Endothelial cell of umbilical vein (primary cell): ENCODE measurements at regions not wholly inside any gene's neighbourhood (a gene's known extent, or its start where the extent isn't known, plus 50 kb on each side); places are given as distances from the start of the nearest gene placed in this dataset.

Source experiments
- BruUV-seq: library from RNA; stranded (reverse); fragments of 400-500 nt; replicated peaks from 2 replicates; lab custom pipeline; 2021; lab: Mats Ljungman, UMichigan
- CTCF ChIA-PET: fragments of 300-600, 350-600 bp; sonication (Branson Sonifier 250); formaldehyde crosslinking; loops from one replicate; lab custom pipeline; 2021; ENCODE audit warnings: antibody characterized with exemption, inconsistent platforms; lab: Charles Lee
- POLR2A ChIA-PET: fragments of 300-600, 350-600 bp; sonication (Branson Sonifier 250); formaldehyde crosslinking; loops from one replicate; lab custom pipeline; 2021; ENCODE audit warnings: antibody characterized with exemption, inconsistent platforms; lab: Charles Lee
- DNase-seq: peaks from one replicate; pipeline ENCODE4 v3.0.0-alpha.2; 2011; ENCODE audit warnings: low read depth, low spot score
- FAIRE-seq: peaks from 2 replicates; lab custom pipeline; 2011; peaks lifted over from hg19 to GRCh38; lab: Jason Lieb, UNC
- H2AFZ ChIP-seq: 2 replicates; pipeline ENCODE4 v1.6.0; 2012; ENCODE audit warnings: low read depth, low read length, control low read depth, inconsistent platforms
- H3K27ac ChIP-seq: 2 replicates; pipeline ENCODE4 v1.5.1; 2011; ENCODE audit warnings: low read depth, mild to moderate bottlenecking, control low read depth, low read length, moderate library complexity; ENCODE audit not compliant: insufficient read depth
- H3K27me3 ChIP-seq, 2 experiments: 2 replicates each; pipeline versions ENCODE4 v1.6.0 to v1.6.1; 2011; ENCODE audit warnings: low read length in 2 of 2, mixed read lengths in 1 of 2; ENCODE audit not compliant: control insufficient read depth in 2 of 2, insufficient read depth in 2 of 2
- H3K36me3 ChIP-seq, 2 experiments: 2 replicates in 1 of 2; 3 replicates in 1 of 2; pipeline ENCODE4 v1.5.1; 2011; ENCODE audit warnings: low read length in 2 of 2, mild to moderate bottlenecking in 1 of 2, moderate library complexity in 1 of 2; ENCODE audit not compliant: control insufficient read depth in 2 of 2, insufficient read depth in 2 of 2; ENCODE audit errors: extremely low read depth in 1 of 2
- H3K4me1 ChIP-seq: 3 replicates; pipeline ENCODE4 v1.5.1; 2011; ENCODE audit warnings: mild to moderate bottlenecking, low read length; ENCODE audit not compliant: control insufficient read depth, insufficient read depth; ENCODE audit errors: extremely low read depth
- H3K4me2 ChIP-seq: 2 replicates; pipeline ENCODE4 v1.6.1; 2011; ENCODE audit warnings: low read length, control low read depth, mixed read lengths; ENCODE audit not compliant: insufficient read depth
- H3K4me3 ChIP-seq, 3 experiments: fragments of 200-600 bp in 1 of 3; sonication (generic), shearing (Covaris generic) in 1 of 3; replicated peaks in 1 of 3; 2 replicates each; pipeline ENCODE4 v1.5.1; 2011 to 2016; ENCODE audit warnings: control low read depth in 3 of 3, low read length in 3 of 3, mild to moderate bottlenecking in 2 of 3, inconsistent platforms in 1 of 3, low read depth in 1 of 3, moderate library complexity in 1 of 3; ENCODE audit not compliant: insufficient read depth in 1 of 3
- H3K79me2 ChIP-seq: 2 replicates; pipeline ENCODE4 v1.6.0; 2012; ENCODE audit warnings: low read length, inconsistent platforms; ENCODE audit not compliant: control insufficient read depth, insufficient read depth
- H3K9ac ChIP-seq: replicated peaks from 2 replicates; pipeline ENCODE3; 2011; ENCODE audit warnings: low read length, control low read depth; ENCODE audit not compliant: insufficient read depth; ENCODE audit errors: extremely low read depth
- H3K9me1 ChIP-seq: replicated peaks from 3 replicates; pipeline ENCODE4 v1.6.0; 2011; ENCODE audit warnings: mild to moderate bottlenecking, low read length; ENCODE audit not compliant: control insufficient read depth, insufficient read depth; ENCODE audit errors: extremely low read depth
- H3K9me3 ChIP-seq: replicated peaks from 2 replicates; pipeline ENCODE4 v1.5.1; 2012; ENCODE audit warnings: low read length, inconsistent platforms; ENCODE audit not compliant: control insufficient read depth, insufficient read depth
- H4K20me1 ChIP-seq: replicated peaks from 2 replicates; pipeline ENCODE3; 2011; ENCODE audit warnings: mild to moderate bottlenecking, low read length; ENCODE audit not compliant: control insufficient read depth, insufficient read depth; ENCODE audit errors: extremely low read depth
- EZH2 ChIP-seq: IDR thresholded peaks from 2 replicates; pipeline ENCODE4 v1.6.1; 2012; ENCODE audit warnings: borderline replicate concordance, low read depth, mild to moderate bottlenecking, moderate library complexity, low read length, inconsistent platforms; ENCODE audit not compliant: severe bottlenecking
- FOS ChIP-seq: IDR thresholded peaks from 2 replicates; pipeline ENCODE4 v1.6.1; 2011; ENCODE audit warnings: mild to moderate bottlenecking, low read length, moderate library complexity, borderline replicate concordance; ENCODE audit not compliant: insufficient read depth
- GATA2 ChIP-seq: IDR thresholded peaks from 2 replicates; pipeline ENCODE4 v1.7.0; 2011; ENCODE audit warnings: low read depth, mild to moderate bottlenecking, moderate library complexity, mixed read lengths, low read length; ENCODE audit not compliant: insufficient read length, insufficient read depth
- JUN ChIP-seq: IDR thresholded peaks from 2 replicates; pipeline ENCODE4 v1.6.1; 2011; ENCODE audit warnings: borderline replicate concordance, low read depth; ENCODE audit not compliant: insufficient read length, insufficient read depth
- MYC ChIP-seq: IDR thresholded peaks from one replicate; pipeline ENCODE4 v1.6.1; 2011; ENCODE audit warnings: mild to moderate bottlenecking, low read depth, low read length
- POLR2A ChIP-seq: IDR thresholded peaks from 2 replicates; pipeline ENCODE4 v1.6.1; 2012; ENCODE audit warnings: low read depth, mild to moderate bottlenecking, control low read depth, low read length
- POLR2AphosphoS5 ChIP-seq: IDR thresholded peaks from 2 replicates; pipeline ENCODE4 v1.6.1; 2012; ENCODE audit warnings: low read depth, mild to moderate bottlenecking, control low read depth, low read length, moderate library complexity; ENCODE audit not compliant: insufficient read depth
- dilution Hi-C: fragments of 300-500 bp; cut with MboI; formaldehyde crosslinking; loops from one replicate; pipeline ENCODE4 v1.15.0; 2019; ENCODE audit warnings: low sequenced_read_pairs; ENCODE audit not compliant: extremely low pct_ligation_motif_present
- intact Hi-C: fragments of 100-400 bp; cut with micrococcal nuclease; formaldehyde crosslinking; loops from one replicate; pipeline ENCODE4 v1.10.0; 2022
- TF ChIP-seq, protein P1 (sequence below), 2 donors: IDR thresholded peaks; 1 replicate in 1 of 2; 2 replicates in 1 of 2; pipeline ENCODE4 v1.5.1; 2011; ENCODE audit warnings: low read length in 2 of 2, mild to moderate bottlenecking in 2 of 2, moderate library complexity in 2 of 2, control low read depth in 1 of 2, inconsistent platforms in 1 of 2, low read depth in 1 of 2; ENCODE audit not compliant: insufficient read depth in 1 of 2; ENCODE audit errors: extremely low read depth in 1 of 2
- TF ChIP-seq, protein P2 (sequence below): IDR thresholded peaks from 2 replicates; pipeline ENCODE4 v1.6.1; 2011; ENCODE audit not compliant: insufficient read depth, insufficient read length

DNA sequence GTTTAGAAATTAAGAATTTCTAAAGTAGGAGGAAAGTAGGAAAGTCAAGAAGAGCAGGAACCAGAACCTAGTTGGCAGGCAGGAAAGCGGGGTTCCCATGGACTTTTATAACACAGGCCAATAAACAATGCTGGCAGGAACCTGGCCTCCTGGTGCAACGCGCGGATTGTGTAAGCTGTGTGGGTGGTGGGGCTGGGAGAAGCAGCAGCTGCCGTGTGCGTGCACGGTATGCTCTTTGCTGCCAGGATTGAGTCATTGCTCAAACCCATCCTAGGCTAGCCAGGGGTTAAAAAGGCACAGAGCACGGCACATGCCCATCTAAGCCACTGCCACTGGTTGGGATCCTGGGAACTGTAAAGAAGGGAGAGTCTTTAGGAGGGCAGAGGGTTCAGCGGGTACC lies 209.9 kb upstream of the RGMA start:
- ChIA-PET CTCF (no interaction called here), POLR2A (no interaction called here)
- FAIRE-seq, result no peak
- Histone ChIP-seq H3K4me1 (no peaks in the 10 kb centered on the region), H3K4me3 (no peak overlapping the region), H2AFZ (no peak overlapping the region), H3K36me3 (no peaks in the 10 kb centered on the region), H3K9me3 (peaks cover 2% of the 10 kb centered on the region), H3K4me2 (no peak overlapping the region), H3K27me3 (no peaks in the 10 kb centered on the region), H3K9me1 (no peaks in the 10 kb centered on the region), H3K27ac (no peak overlapping the region), H3K79me2 (no peaks in the 10 kb centered on the region), H3K9ac (no peak overlapping the region), H4K20me1 (no peaks in the 10 kb centered on the region)
- intact Hi-C loops, result no loop called here
- TF ChIP-seq POLR2A (no peak), POLR2AphosphoS5 (no peak), JUN (no peak), FOS (no peak), GATA2 (no peak), EZH2 (no peak), MYC (no peak)
- TF ChIP-seq, protein P1, sequence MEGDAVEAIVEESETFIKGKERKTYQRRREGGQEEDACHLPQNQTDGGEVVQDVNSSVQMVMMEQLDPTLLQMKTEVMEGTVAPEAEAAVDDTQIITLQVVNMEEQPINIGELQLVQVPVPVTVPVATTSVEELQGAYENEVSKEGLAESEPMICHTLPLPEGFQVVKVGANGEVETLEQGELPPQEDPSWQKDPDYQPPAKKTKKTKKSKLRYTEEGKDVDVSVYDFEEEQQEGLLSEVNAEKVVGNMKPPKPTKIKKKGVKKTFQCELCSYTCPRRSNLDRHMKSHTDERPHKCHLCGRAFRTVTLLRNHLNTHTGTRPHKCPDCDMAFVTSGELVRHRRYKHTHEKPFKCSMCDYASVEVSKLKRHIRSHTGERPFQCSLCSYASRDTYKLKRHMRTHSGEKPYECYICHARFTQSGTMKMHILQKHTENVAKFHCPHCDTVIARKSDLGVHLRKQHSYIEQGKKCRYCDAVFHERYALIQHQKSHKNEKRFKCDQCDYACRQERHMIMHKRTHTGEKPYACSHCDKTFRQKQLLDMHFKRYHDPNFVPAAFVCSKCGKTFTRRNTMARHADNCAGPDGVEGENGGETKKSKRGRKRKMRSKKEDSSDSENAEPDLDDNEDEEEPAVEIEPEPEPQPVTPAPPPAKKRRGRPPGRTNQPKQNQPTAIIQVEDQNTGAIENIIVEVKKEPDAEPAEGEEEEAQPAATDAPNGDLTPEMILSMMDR (IDR thresholded peaks at IDR 0.05; ENCODE audit: extremely low read depth in 1 of 2, insufficient read depth in 1 of 2, low read depth in 1 of 2, low read length in 2 of 2), result no peak
- TF ChIP-seq, protein P2, sequence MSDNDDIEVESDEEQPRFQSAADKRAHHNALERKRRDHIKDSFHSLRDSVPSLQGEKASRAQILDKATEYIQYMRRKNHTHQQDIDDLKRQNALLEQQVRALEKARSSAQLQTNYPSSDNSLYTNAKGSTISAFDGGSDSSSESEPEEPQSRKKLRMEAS, result no peak
- BruUV-seq, result no TSS peak
- DNase-seq, result no peak
- dilution Hi-C loops, result no loop called here
